Smooth muscle cell (in vitro differentiated cells): ENCODE measurements at regions not wholly inside any gene's neighbourhood (a gene's known extent, or its start where the extent isn't known, plus 50 kb on each side); places are given as distances from the start of the nearest gene placed in this dataset.

ENCODE experiments used
- DNase-seq: peaks from one replicate; lab custom pipeline; 2025; ENCODE audit not compliant: unreplicated experiment; lab: John Stamatoyannopoulos, UW
- H2AFZ ChIP-seq: fragments of 200-600 bp; sonication (generic); 2 replicates; pipeline ENCODE4 v1.6.0; 2016; ENCODE audit warnings: antibody characterized with exemption, low read depth, mild to moderate bottlenecking
- H3F3A ChIP-seq: fragments of 200-600 bp; sonication (generic); 2 replicates; pipeline ENCODE4 v1.6.0; 2017; ENCODE audit warnings: antibody characterized with exemption, low read depth
- H3K27ac ChIP-seq: fragments of 200-600 bp; sonication (generic); 2 replicates; pipeline ENCODE4 v1.5.1; 2016; ENCODE audit warnings: low read depth, mild to moderate bottlenecking
- H3K27me3 ChIP-seq: fragments of 200-600 bp; sonication (generic); 2 replicates; pipeline ENCODE4 v1.6.1; 2016; ENCODE audit warnings: low read depth, mild to moderate bottlenecking
- H3K36me3 ChIP-seq: fragments of 200-600 bp; sonication (generic); 2 replicates; pipeline ENCODE4 v1.5.1; 2016; ENCODE audit warnings: low read depth
- H3K4me1 ChIP-seq: fragments of 200-600 bp; sonication (generic); 2 replicates; pipeline ENCODE4 v1.5.1; 2016; ENCODE audit warnings: low read depth
- H3K4me2 ChIP-seq: fragments of 200-600 bp; sonication (generic); 2 replicates; pipeline ENCODE4 v1.6.0; 2016; ENCODE audit warnings: mild to moderate bottlenecking
- H3K4me3 ChIP-seq: fragments of 200-600 bp; sonication (generic); 2 replicates; pipeline ENCODE4 v1.5.1; 2016; ENCODE audit warnings: mild to moderate bottlenecking
- H3K79me2 ChIP-seq: fragments of 200-600 bp; sonication (generic); 2 replicates; pipeline ENCODE4 v1.6.0; 2016; ENCODE audit warnings: low read depth, mild to moderate bottlenecking
- H3K9ac ChIP-seq: fragments of 200-600 bp; sonication (generic); 2 replicates; pipeline ENCODE4 v1.6.0; 2016; ENCODE audit warnings: low read depth
- H3K9me3 ChIP-seq: fragments of 200-600 bp; sonication (generic); replicated peaks from 2 replicates; pipeline ENCODE4 v1.5.1; 2016; ENCODE audit warnings: low read depth
- H4K20me1 ChIP-seq: fragments of 200-600 bp; sonication (generic); 2 replicates; pipeline ENCODE4 v1.6.0; 2016; ENCODE audit warnings: low read depth
- WGBS: methylation state at CpG from one replicate; pipeline ENCODE4 v1.1.7; 2016; ENCODE audit warnings: low lambda C conversion rate; 5-methylcytosine and 5-hydroxymethylcytosine counted together
- TF ChIP-seq, protein P1 (sequence below): fragments of 200-600 bp; sonication (generic); IDR thresholded peaks from 2 replicates; pipeline ENCODE4 v1.5.1; 2017; ENCODE audit warnings: borderline replicate concordance, mild to moderate bottlenecking, antibody characterized with exemption; ENCODE audit not compliant: insufficient read depth, poor library complexity, severe bottlenecking

DNA sequence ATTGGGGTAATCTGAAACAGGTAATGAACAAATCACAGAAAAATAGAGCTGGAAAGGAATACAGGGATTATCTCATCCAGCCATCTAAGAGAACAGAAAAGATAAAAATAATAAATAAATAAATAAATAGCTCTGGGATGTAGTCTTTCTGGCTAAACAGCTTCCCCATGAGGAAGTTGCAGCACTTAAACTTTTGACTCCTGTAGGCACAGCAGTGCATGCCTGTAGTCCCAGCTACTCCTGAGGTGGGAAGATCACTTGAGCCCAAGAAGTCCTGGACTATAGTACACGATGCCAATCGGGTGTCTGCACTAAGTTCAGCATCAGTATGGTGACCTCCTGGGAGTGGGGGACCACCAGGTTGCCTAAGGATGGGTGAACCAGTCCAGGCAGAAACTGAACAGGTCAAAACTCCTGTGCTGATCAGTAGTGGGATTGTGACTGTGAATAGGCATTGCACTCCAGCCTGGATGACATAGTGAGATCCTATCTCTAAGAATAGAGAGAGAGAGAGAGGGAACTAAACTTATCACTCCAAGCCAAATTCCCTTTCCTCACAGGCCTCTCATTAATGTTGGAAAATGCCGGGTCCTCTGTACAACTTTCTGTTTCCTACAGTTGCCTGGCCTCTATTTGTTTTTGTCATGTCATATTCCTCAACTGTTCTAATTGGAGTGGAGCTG, 61.7 kb upstream of the CDK13 start:
- no peak for DNase-seq
- H3F3A ChIP-seq: no peaks in the 10 kb centered on the region
- no peaks in the 10 kb centered on the region for H4K20me1 ChIP-seq
- H3K79me2 ChIP-seq: no peaks in the 10 kb centered on the region
- TF ChIP-seq, protein P1, sequence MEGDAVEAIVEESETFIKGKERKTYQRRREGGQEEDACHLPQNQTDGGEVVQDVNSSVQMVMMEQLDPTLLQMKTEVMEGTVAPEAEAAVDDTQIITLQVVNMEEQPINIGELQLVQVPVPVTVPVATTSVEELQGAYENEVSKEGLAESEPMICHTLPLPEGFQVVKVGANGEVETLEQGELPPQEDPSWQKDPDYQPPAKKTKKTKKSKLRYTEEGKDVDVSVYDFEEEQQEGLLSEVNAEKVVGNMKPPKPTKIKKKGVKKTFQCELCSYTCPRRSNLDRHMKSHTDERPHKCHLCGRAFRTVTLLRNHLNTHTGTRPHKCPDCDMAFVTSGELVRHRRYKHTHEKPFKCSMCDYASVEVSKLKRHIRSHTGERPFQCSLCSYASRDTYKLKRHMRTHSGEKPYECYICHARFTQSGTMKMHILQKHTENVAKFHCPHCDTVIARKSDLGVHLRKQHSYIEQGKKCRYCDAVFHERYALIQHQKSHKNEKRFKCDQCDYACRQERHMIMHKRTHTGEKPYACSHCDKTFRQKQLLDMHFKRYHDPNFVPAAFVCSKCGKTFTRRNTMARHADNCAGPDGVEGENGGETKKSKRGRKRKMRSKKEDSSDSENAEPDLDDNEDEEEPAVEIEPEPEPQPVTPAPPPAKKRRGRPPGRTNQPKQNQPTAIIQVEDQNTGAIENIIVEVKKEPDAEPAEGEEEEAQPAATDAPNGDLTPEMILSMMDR: no peak
- H3K4me2 ChIP-seq: no peak overlapping the region
- H3K27me3 ChIP-seq: no peaks in the 10 kb centered on the region
- H3K4me1 ChIP-seq: no peaks in the 10 kb centered on the region
- 73% methylated on average over 3 of the region's 3 CpGs for WGBS
- H3K4me3 ChIP-seq: no peak overlapping the region
- H3K9ac ChIP-seq: no peak overlapping the region
- no peaks in the 10 kb centered on the region for H3K36me3 ChIP-seq
- H2AFZ ChIP-seq: no peak overlapping the region
- H3K9me3 ChIP-seq: no peaks in the 10 kb centered on the region
- no peak overlapping the region for H3K27ac ChIP-seq

DNA sequence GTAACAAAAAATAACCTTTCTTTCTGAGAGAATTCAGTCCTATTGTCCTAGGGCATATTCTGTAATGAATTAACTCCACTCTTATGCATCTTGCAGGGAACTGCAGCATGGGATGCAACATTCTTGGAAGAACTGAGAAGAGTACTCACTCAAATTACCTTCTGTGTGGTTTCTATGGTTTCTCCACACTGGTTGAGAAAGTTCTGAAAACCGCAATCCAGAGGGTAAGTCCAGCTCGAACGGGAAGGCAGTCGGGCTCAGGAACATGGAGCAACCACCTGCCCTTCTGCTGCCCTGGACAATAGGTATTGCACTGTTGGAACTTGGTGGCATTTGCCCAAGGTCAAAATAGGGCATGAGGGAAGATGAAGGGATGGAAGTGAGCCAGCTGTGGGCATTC, 59.6 kb upstream of the CDK13 start:
- TF ChIP-seq, protein P1: no peak
- Histone ChIP-seq H3K9ac (no peak overlapping the region), H2AFZ (no peak overlapping the region), H3K79me2 (no peaks in the 10 kb centered on the region), H3K27me3 (no peaks in the 10 kb centered on the region), H3K4me3 (no peak overlapping the region), H3F3A (no peaks in the 10 kb centered on the region), H3K4me1 (no peaks in the 10 kb centered on the region), H3K36me3 (no peaks in the 10 kb centered on the region), H3K9me3 (no peaks in the 10 kb centered on the region), H4K20me1 (no peaks in the 10 kb centered on the region), H3K4me2 (no peak overlapping the region), H3K27ac (no peak overlapping the region)
- 93% methylated on average over 4 of the region's 4 CpGs for WGBS
- no peak for DNase-seq

DNA sequence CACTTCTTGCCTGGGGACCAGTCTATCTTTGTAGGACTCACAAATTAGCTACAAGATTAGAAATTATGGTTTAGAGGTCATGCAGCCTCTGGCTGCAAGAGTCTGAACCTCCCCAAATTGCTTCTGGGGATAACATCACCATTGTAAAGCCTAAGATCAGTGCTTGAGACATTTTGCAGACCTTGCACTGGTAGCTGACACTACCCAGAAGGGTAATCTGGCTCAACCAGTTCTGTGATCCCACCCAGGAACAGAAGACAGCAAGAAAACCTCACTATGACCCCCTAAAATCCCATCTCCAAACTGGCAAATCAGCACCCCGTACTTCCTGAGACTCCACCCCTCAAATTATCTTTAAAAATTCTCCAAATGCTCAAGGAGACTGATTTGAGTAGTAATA, 58.2 kb upstream of the CDK13 start:
- no peaks in the 10 kb centered on the region for H3F3A ChIP-seq
- H3K79me2 ChIP-seq: no peaks in the 10 kb centered on the region
- no peak overlapping the region for H3K9ac ChIP-seq
- H3K4me2 ChIP-seq: no peak overlapping the region
- no peaks in the 10 kb centered on the region for H3K36me3 ChIP-seq
- no peaks in the 10 kb centered on the region for H3K9me3 ChIP-seq
- H4K20me1 ChIP-seq: no peaks in the 10 kb centered on the region
- no peaks in the 10 kb centered on the region for H3K27me3 ChIP-seq
- H2AFZ ChIP-seq: no peak overlapping the region
- H3K4me3 ChIP-seq: no peak overlapping the region
- 61% methylated on average over 1 of the region's 1 CpG for WGBS
- no peaks in the 10 kb centered on the region for H3K4me1 ChIP-seq
- DNase-seq: no peak
- no peak overlapping the region for H3K27ac ChIP-seq
- TF ChIP-seq, protein P1: no peak

DNA sequence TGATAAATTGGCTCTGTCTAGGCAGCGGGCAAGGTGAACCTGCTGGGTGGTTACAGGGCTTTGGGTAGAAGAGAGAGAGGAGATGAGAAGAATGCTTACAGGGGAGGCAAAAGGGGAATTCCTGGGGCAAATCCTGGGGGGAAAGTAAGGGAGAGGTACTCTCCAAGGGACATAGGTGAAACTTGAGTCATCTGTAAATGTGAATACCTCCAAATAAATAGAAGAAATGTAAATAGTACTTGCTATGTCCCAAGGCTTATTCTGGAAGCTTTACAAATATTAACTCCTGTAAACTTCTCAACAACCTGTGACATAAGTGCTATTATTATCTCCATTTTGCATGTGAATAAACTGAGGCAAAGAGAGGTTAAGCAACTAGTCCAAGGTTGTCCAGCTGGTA, 57.7 kb upstream of the CDK13 start:
- Histone ChIP-seq H2AFZ (no peak overlapping the region), H3K4me3 (no peak overlapping the region), H3K27ac (no peak overlapping the region), H3K9ac (no peak overlapping the region), H3F3A (no peaks in the 10 kb centered on the region), H3K27me3 (no peaks in the 10 kb centered on the region), H3K4me1 (no peaks in the 10 kb centered on the region), H3K9me3 (no peaks in the 10 kb centered on the region), H3K36me3 (no peaks in the 10 kb centered on the region), H3K4me2 (no peak overlapping the region), H4K20me1 (no peaks in the 10 kb centered on the region), H3K79me2 (no peaks in the 10 kb centered on the region)
- no peak for DNase-seq
- TF ChIP-seq, protein P1: no peak
- 69% methylated on average over 1 of the region's 1 CpG for WGBS
